GM18870 (cell line): ENCODE measurements at regions not wholly inside any gene's neighbourhood (a gene's known extent, or its start where the extent isn't known, plus 50 kb on each side); places are given as distances from the start of the nearest gene placed in this dataset.
"Not testable (repeated sequence)": the region's sequence is repeated elsewhere in the genome, so short reads cannot be mapped to it uniquely, and the experiment has no call there.

Experiments
- ATAC-seq: cut with Tn5 transposase; IDR thresholded peaks from one replicate; pipeline ENCODE4 v1.9.1; 2021; ENCODE audit warnings: moderate library complexity; ENCODE audit not compliant: unreplicated experiment

- no peak for ATAC-seq
Measured at GRCh38 chr20:22815206-22815551, 219.9 kb upstream of the SSTR4 start.

DNA sequence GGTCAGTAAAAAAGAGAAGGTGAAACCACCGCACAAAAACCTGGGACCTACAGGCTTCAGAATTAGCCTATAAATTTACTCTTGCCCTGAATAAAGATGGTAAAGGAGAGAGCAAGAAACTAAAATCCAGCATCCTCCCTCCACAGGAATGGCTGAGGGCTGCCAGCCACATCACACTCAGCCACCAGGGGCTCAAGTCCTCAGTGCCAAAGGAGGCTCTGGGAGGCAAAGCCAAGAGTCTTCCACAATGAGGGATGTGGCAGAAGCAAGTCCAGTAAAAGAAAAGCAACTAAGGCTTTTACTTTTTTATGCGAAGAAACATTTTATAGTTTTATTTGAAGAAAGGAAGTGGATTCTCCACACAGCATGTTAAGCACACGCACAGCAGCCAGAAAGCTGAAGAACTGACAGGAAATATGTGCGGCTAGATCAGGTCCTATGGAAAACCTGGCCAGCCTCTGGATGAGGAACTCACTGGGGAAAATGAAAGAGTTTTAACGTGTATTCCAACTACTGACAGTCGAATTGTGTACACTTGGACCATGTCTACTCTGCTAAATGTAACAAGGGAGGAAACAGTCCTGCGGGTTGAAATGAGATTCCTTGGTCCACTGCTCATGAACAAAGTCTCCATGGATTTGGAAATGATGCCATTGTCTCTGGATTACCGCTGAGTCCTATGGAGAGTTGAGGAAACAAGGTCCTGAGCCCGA lies 219.4 kb upstream of the SSTR4 start:
- no peak for ATAC-seq

DNA sequence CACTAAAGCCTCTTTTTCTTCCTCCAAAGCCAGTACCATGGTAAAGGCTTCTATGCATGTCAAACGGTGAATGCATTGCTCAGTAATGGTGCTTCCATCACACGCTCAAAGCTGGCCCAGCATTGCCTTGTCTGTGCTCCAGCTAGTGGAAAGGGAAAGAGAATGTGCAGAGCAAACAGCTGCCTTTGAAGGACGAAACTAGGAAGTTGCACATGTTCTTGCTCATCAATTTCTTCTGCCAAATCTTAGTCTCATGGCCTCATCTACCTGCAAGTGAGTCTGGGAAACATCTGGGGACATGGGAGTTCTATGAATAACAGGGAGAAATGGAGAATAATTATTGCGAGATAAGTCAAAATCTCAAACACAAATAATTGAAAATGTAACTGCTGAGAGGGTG lies 216.5 kb upstream of the SSTR4 start:
- ATAC-seq, result no peak

DNA sequence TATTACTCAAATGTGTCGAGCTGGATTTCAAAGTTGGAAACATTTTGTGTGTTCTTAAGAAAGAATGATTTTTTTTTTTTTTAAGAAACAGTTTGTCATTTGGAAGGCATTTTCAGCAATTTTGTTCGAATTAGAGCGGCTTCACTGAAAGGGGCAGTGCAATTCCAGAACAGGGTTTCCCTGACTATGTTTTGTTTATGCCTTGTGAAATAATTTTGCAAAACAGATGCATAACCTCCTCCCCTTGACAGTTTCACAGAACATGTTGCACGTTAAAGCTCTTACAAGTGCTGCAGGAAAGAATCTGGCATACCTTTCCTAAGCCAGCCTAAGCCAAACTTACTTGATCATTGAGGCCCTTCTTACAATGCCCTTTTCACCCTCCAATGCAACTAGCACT lies 216.0 kb upstream of the SSTR4 start:
- no peak for ATAC-seq

DNA sequence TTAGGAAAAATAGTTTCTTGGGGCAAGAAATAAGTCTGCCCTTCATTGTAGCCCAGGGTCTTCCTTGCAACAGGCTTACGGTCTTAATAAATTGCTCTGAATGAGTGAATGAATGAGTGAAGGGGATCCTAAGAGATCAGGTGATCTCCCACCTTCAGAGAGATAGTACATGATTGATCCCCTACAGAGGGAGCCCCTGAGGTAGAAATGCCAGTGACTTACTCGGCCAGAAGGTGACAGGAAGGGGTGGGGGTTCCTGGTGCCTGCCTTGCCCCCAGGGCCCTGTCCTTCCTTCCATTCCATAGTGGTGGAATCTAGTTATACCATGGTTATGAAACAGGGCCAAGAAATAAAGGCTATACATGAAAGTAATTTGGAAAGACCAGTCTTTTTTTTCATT lies 215.3 kb upstream of the SSTR4 start:
- no peak for ATAC-seq

DNA sequence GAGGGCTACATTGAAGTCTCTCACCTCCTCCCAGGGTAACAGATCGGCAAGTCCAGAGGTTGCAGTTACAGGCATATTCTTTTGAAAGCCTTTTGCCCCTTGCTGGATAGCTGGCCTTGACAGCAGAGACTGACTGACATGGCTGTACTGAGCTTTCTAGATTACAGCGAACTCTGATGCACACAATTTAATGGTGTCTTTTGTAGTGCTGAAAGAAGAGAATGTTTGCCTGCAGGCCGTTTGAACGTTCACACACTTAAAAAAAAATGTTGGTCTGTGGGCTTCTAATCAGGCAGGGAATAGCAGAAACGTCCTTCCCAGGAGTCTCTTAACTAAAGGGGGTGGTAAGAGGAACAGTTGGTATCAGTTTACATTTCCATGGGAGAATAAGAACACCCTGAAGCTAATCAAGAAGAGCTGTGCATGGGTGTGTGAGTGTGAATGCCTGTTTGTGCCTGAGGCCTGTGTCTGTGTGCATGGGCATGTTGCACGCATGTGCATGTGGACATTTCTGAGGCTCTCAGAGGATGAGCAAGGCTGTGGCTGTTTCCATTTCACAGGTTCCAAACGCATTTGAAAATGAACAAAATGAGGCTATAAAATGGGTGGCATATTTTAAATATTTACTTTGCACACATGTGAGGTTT lies 213.9 kb upstream of the SSTR4 start:
- no peak for ATAC-seq

- ATAC-seq, result no peak
Measured at GRCh38 chr20:22821796-22822195, 213.3 kb upstream of the SSTR4 start.

DNA sequence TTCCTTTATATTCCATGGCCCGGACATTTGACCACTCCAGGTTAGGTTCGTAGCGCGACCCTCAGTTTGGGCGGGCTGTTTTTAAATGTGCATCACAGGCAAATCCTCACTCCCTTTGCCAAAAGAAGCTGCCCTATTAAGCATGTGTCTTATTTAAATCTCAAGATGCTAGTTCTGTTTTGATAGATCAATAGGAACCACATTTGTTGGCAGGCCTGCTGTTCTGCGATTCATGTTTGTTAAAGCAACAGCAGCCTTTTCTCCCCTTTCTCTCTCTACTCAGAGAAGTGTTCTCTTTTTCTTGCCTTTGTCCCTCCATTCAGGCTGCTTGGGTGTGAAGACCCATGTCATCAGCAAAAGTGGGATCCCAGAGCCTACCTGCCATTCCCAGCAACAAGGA lies 212.0 kb upstream of the SSTR4 start:
- ATAC-seq, result no peak

GRCh38 chr20:22824077-22824476 lies 211.0 kb upstream of the SSTR4 start:
- ATAC-seq, result no peak

GRCh38 chr20:22825076-22825475 lies 210.0 kb upstream of the SSTR4 start:
- ATAC-seq, result no peak

DNA sequence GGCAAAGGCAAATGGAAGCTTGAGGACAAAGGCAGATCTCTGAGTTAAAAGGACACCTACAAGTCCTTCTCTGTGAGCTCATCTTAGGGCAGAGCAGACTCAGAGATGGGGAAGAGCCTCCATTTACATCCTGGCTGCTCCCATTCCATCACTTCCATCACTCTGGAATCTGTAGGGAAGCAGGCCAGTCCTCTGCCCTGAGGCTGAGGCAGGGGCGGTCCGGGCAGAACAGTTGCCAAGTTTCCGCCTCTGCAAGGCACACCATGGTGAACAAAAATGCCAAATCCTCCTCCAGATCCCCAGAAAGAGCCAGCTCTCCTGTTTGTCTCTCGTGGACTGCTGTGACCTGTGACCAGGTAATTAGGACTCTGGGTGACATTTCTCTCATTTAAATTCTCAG lies 209.6 kb upstream of the SSTR4 start:
- ATAC-seq, result no peak

DNA sequence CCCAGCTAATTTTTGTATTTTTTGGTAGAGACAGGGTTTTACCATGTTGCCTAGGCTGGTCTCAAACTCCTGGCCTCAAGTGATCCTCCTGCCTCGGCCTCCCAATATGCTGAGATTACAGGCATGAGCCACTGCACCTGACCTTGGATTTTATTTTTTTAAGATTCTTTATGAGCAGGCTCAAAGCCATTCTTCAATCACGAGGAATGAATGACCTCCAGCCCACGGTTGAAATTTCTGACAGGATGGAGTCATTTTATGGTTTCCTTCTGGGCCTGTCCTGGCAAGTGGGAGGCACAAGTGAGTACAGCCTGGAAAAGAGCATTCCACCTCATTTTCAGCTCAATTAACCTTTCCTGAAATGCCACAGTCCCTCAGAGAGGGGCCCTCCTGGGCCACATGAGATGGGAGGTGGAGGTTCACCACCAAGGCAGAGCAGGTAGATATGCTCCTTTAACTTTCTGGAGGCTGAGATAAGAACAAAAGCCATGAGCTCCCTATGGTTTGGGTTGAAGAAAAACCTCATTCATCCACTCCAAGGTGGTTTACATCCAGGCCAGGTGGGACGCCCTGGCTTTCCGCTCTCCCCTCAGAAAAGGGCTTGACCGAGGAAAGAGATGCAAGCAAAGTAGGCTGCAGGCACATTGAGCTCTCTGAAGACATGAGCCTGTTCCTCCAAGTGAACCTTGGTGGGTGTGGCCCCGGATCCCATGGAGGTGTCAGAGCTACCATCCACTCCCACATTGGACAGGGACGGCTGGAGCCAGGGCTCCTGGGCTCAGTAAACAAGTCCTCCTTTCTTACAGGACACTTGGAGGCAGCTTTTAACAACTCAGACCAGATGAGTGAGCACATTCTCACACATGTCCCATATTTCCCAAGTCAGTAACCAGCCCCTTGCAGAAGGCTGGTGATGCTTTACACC lies 208.5 kb upstream of the SSTR4 start:
- no peak for ATAC-seq

DNA sequence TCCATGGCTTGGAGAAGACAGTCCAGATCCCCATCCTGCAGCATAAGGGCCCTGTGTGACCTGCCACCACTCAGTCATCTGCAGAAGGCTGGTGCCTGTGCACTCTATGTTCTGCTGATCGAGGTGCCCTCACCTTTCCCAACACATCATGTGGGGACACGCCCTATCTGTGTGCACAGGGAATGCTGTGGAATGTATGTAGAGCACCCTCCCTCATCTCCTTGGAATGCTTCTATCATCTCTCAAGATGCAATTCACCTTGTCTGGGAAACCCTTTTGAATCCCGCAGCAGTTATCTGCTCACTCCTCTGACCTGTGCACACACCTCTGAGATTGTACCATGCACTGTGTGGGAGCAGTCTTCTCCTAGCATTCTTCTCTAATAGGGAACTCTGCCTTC lies 207.2 kb upstream of the SSTR4 start:
- ATAC-seq, result no peak

- ATAC-seq, result no peak
Measured at GRCh38 chr20:22829356-22829755, 205.8 kb upstream of the SSTR4 start.

DNA sequence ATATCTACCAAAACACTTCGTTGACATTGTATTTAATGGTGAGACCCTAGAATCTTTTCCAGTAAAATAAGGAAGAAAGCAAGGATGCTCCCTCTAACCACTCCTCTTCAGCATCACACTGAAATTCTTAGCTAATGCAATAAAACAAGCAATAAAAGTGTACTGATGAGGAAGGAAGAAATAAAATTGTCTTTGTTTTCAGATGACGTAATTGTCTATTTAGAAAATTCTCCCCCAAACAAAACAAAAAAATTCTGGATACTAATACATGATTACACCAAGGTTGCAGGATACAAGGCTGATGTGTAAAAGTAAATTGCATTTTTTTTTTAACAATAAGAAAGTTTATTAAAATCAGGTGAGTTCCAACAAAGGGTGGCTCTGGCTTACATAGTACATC lies 205.0 kb upstream of the SSTR4 start:
- no peak for ATAC-seq

DNA sequence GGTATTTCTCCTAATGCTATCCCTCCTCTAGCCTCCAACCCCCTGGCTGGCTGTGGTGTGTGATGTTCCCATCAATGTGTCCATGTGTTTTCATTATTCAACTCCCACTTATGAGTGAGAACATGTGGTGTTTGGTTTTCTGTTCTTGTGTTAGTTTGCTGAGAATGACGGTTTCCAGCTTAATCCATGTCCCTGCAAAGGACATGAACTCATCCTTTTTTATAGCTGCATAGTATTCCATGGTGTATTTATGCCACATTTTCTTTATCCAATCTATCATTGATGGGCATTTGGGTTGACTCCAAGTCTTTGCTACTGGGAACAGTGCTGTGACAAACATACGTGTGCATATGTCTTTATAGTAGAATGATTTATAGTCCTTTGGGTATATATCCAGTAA lies 204.4 kb upstream of the SSTR4 start:
- ATAC-seq, result not testable (repeated sequence)

GRCh38 chr20:22833851-22834250 lies 201.3 kb upstream of the SSTR4 start:
- no peak for ATAC-seq

DNA sequence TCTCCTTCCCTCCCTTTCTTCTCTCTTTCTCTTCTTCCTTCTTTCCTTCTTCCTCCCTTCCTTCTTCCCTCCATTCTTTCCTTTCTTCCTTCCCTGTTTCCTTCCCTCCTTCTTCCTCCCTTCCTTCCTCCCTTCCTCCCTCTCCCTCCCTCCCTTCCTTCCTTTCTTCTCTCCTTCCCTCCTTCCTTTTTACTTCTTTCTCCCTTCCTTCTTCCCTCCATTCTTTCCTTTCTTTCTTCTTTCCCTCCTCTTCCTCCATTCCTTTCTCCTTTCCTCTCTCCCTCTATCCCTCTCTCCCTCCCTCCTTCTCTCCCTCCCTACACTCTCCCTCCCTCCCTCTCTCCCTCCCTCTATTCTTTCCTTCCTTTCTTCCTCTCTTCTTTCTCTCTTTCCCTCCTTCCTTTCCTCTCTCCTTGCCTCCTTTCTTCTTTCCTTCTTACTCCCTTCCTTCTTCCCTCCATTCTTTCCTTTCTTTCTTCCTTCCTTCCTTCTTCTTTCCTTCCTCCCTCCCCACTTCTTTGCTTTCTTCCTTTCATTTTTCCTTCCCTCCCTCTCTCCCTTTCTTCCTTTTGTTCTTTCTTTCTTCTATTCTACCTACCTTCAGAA lies 200.4 kb upstream of the SSTR4 start:
- ATAC-seq, result no peak

GRCh38 chr20:22836211-22836610 lies 198.9 kb upstream of the SSTR4 start:
- no peak for ATAC-seq

DNA sequence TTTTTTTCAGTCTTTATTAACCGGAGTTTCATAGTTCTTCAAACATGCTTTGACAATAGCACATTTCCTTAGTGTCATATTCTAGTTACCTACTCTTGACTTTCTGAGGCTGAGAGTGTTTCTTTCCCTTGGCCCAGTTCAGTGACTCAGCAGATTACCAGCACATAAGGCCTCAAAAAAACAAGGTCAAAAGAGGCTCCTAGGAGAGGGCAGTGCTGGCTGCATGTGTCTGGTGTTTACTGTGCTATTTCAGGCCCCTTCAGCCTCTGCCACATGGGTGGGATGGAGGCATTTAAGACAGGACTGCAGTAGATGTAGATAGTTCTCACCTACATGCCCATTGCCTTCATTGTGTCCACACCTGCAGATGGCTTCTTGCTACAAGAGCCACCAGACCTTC lies 198.2 kb upstream of the SSTR4 start:
- no peak for ATAC-seq

- ATAC-seq, result no peak
Measured at GRCh38 chr20:22838001-22838400, 197.1 kb upstream of the SSTR4 start.

DNA sequence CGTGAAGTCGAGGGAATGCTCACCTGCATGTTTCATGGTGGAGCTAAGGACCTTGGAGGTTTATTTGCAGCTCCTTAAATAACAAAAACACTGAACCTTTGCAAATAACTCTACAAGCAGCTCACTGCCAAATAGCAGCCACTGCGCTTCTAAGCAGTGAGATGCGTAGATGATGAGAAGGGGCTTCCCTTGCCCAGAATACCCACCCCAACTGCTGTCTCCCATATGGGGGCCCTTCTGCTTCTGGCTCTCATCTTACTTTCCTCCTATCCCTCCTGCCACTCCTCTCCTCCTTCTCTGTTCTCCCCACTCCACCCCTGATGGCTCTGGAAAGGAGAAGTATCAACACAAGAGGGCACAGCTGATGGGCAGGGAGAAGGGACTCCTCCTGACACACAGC lies 193.3 kb upstream of the SSTR4 start:
- no peak for ATAC-seq
